Body of pancreas (tissue), 4 donors: ENCODE measurements at regions not wholly inside any gene's neighbourhood (a gene's known extent, or its start where the extent isn't known, plus 50 kb on each side); places are given as distances from the start of the nearest gene placed in this dataset.

Experiments
- POLR2A ChIP-seq, 3 donors: fragments of 450-650 bp; IDR thresholded peaks; one replicate each; pipeline ENCODE4 v1.6.1; 2016; ENCODE audit warnings: antibody characterized with exemption in 3 of 3, mild to moderate bottlenecking in 2 of 3
- TF ChIP-seq, protein P1 (sequence below), 7 experiments: fragments of 450-650 bp in 4 of 7; fragments of 200-600 bp in 3 of 7; sonication (generic) in 3 of 7; IDR thresholded peaks; one replicate each; pipeline ENCODE4 v1.5.1; 2016 to 2019; ENCODE audit warnings: antibody characterized with exemption in 7 of 7

DNA sequence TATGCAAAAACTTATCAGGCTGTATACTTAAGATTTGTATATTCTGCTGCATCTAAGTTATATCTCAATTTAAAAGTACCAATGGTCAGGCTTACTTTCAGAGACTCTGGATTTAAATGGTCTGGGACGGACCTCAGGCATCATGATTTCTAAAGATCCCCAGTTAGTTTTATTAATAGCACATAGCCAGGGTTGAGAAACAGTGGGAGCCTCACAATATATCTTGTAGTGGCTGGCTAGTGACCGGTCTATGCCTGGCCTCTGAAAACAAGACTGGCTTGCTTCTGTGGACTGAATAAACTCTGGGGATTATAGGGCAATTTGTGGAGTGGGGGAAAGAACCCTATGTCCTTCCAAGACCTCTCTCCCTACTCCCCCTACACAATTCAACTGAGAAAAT is 162.5 kb upstream of the SLC1A4 start:
- no peak for TF ChIP-seq POLR2A (IDR thresholded peaks at IDR 0.05)
- TF ChIP-seq, protein P1, sequence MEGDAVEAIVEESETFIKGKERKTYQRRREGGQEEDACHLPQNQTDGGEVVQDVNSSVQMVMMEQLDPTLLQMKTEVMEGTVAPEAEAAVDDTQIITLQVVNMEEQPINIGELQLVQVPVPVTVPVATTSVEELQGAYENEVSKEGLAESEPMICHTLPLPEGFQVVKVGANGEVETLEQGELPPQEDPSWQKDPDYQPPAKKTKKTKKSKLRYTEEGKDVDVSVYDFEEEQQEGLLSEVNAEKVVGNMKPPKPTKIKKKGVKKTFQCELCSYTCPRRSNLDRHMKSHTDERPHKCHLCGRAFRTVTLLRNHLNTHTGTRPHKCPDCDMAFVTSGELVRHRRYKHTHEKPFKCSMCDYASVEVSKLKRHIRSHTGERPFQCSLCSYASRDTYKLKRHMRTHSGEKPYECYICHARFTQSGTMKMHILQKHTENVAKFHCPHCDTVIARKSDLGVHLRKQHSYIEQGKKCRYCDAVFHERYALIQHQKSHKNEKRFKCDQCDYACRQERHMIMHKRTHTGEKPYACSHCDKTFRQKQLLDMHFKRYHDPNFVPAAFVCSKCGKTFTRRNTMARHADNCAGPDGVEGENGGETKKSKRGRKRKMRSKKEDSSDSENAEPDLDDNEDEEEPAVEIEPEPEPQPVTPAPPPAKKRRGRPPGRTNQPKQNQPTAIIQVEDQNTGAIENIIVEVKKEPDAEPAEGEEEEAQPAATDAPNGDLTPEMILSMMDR (IDR thresholded peaks at IDR 0.05) = no peak
